ENCODE measurements at regions not wholly inside any gene's neighbourhood (a gene's known extent, or its start where the extent isn't known, plus 50 kb on each side); places are given as distances from the start of the nearest gene placed in this dataset.
A peak's percentile ranks its signal among the peaks of the same experiment; 100 is the strongest.
"Not testable (repeated sequence)": the region's sequence is repeated elsewhere in the genome, so short reads cannot be mapped to it uniquely, and the experiment has no call there.

DNA sequence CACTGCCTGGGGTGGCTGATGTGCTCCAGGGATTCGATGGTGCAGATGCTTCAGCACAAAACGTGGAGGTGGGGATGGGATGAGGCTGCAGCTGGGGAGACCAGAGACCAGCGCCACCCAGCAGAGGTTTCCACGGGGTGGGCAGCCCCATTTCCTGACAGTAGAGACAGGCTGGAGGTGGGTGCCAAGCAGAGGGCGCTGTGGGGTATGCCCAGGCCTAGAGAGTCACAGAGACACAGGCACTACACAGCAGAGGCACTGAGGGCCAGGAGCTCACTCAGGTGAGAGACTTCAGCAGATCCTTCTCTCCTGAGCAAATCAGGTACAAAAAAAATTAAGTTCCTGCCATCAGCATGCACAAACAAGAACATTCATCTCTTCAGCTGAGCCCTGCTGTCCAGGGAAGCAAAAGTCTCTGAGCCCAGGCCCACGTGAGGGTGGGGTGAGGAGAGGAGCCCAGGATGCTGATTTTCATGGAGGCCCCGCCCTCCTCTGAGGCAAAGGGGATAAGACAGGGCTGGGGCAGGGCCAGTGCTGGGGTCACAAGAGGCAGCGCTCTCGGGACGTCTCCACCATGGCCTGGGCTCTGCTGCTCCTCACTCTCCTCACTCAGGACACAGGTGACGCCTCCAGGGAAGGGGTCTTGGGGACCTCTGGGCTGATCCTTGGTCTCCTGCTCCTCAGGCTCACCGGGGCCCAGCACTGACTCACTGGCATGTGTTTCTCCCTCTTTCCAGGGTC is 53.1 kb downstream of the GGTLC2 start:
- DNase-seq, result no peak

GRCh38 chr22:22698263-22698750 is 53.9 kb downstream of the GGTLC2 start:
- no peak for DNase-seq

- DNase-seq, result no peak
These were observed 56.2 kb downstream of the GGTLC2 start for GRCh38 chr22:22700631-22701030.

DNA sequence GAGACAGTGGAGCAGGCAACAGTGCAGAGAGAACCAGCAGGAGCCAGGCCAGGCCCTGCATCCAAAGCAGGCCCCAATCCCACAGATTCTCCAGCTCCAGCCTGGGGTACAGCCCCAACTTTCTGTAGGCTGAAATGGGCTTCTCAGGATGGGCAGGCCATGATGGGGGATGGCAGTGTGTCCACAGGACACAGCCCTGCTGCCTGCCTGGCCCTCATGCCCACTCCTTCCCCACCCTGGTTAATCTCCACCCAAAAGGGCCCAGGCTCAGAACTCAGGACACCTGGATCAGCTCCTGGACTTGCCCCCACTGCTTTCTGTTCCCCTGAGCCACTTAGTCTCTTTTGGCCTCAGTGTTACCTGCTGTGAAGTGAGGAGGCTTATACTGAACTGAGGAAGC is 57.1 kb downstream of the GGTLC2 start:
- not testable (repeated sequence) for DNase-seq

DNA sequence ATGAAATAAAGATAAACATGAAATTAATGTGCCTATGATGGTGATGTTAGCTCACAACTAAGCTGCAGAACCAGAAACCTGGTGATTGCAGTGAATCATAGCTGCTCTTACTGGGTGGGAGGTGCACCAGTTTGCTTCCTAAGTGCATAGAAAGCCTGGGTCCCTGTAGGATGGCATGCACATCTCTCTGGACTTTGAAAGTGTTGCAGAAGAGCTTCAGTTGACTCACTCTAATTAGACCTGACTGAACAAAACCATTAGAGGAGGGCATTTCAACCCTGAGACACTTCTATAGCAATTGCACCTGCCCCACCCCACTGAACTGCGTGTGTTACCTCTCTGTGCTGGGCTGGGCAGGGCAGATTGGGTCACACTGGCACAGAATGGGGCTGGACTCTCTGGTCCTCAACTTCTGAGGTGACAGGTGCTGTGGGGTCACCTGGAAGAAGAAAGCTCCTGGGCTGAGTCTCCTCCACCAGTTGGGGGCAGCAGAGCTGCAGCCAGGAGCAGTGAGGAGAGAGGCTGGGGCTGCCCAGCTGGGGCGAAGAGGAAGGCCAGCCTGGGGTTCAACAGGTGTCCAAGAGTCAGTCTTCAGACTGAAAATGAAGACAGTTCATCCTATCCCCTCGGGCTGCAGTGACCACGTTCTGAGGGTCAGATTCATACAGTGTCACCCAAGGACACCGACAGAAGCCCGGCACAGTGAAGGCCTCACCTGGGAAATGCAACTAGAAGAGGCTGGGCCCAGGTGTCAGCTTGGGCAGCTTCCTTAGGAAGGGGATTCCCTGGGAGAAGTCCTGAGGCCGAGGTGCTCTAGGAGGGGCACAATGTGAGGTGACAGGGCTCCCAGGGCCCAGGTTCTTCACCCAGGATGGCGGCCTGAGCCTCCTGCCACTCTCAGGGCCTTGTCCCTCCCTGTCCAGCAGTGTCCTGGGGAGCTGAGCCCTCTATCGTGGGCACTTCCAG is 58.1 kb downstream of the GGTLC2 start:
- DNase-seq, result peak; percentile 26

- no peak for DNase-seq
These were observed 58.8 kb downstream of the GGTLC2 start for GRCh38 chr22:22703203-22703570.

DNA sequence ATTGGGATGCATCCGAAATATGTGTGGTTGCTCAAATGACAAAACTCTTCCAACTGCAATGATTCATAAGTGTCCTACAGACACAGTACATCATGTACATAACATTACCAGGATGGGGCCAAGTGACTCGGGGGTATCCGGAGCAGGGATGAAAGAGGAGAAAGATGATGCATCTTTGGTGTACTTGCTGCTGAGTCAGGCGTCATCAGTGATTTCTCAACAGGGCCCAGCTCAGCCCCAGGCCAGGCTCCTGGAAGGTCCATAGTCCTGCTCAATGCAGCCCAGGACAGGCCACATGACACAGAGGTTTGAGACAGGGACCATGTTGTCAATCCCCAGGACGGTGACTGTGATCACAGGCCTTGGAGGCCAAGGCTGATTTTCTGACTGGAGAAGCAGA is 59.3 kb downstream of the GGTLC2 start:
- peak; percentile 9 for DNase-seq

GRCh38 chr22:22704156-22704946 is 59.9 kb downstream of the GGTLC2 start:
- DNase-seq, result no peak

- no peak for DNase-seq
These were observed 61.1 kb downstream of the GGTLC2 start for GRCh38 chr22:22705328-22706100.

DNA sequence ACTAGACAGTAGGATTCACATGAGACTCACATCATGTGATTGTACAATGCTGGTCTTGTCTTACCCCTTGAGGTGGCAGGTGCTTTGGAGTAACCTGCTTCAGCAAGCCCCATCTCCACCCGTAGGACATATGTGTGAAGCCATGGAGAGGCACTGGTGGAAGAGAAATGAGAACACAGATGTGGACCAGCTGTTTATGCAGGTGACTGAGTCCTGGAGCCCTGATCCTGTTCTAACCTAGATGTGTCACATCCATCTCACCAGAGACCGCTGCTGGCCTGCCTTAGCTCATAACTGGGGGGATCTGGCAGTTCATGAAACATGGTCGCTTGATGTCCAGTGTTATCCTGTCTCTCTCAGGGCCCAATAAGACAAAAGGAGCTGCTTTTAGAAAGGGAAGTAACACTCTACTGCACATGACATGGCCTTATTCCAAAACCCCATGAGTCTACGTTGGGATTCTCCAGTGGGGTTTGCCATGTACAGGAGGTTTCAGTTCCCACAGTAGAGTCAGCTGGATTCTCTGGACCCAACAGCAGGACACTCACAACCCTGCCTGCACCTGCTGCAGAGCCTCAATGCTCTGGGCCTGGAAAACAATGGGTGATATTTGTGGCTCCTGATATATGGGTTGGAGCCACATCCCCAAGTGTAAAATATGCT is 62.0 kb downstream of the GGTLC2 start:
- DNase-seq, result no peak

- DNase-seq, result peak; percentile 9
These were observed 65.5 kb downstream of the GGTLC2 start for GRCh38 chr22:22709719-22710445.

GRCh38 chr22:22710719-22711531 is 66.5 kb downstream of the GGTLC2 start:
- peak; percentile 67 for DNase-seq

GRCh38 chr22:22711532-22711913 is 67.1 kb downstream of the GGTLC2 start:
- no peak for DNase-seq

- no peak for DNase-seq
These were observed 67.8 kb downstream of the GGTLC2 start for GRCh38 chr22:22712092-22712658.

DNA sequence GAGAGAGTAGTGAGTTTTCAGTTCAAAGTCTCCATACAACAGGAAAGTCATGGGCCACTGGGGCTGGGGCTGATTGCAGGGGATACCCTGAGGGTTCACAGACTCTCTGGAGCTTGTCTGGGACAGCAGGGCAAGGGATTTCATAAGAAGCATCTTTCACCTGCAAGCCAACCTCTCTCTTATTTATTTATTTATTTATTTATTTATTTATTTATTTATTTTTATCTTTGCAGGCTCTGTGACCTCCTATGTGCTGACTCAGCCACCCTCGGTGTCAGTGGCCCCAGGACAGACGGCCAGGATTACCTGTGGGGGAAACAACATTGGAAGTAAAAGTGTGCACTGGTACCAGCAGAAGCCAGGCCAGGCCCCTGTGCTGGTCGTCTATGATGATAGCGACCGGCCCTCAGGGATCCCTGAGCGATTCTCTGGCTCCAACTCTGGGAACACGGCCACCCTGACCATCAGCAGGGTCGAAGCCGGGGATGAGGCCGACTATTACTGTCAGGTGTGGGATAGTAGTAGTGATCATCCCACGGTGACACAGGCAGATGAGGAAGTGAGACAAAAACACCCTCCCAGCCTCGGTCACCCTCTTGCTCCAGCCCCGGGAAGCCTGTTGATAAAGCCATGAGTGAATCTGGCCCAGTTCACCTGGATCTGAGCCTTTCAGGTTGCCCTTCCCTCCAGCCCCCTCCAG is 68.4 kb downstream of the GGTLC2 start:
- no peak for DNase-seq

DNA sequence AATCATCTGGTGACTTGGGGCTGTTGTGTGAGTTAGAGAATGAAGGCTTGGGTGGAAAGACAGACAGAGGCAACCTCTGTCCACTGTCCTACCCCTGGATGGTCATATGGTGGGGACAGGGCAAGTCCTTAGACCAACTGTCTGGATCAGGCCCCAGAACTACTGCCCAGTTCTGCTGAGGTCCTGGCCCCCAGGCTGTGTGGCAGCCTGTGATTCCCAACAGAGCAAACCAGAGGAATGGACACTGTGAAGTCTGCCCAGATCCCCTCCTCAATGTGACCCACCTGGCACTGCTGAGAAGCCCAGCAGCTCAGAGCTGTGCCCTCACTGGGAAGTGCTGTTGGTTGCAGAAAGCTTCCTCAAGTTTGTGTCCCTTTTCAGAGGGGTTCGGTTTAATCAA is 69.0 kb downstream of the GGTLC2 start:
- no peak for DNase-seq

GRCh38 chr22:22714600-22715335 is 70.4 kb downstream of the GGTLC2 start:
- no peak for DNase-seq

GRCh38 chr22:22716136-22716665 is 71.8 kb downstream of the GGTLC2 start:
- DNase-seq, result no peak

Measured in activated CD4-positive, alpha-beta T cell treated with anti-CD3 and anti-CD28 coated beads, Interleukin-10, Interleukin-2, amounts not matched to agents 100 ng/mL and 50 ng/mL, durations not matched to agents 16 hours and 8 hours (primary cell).